ENCODE measurements at regions not wholly inside any gene's neighbourhood (a gene's known extent, or its start where the extent isn't known, plus 50 kb on each side); places are given as distances from the start of the nearest gene placed in this dataset.
A peak's percentile ranks its signal among the peaks of the same experiment; 100 is the strongest.

DNA sequence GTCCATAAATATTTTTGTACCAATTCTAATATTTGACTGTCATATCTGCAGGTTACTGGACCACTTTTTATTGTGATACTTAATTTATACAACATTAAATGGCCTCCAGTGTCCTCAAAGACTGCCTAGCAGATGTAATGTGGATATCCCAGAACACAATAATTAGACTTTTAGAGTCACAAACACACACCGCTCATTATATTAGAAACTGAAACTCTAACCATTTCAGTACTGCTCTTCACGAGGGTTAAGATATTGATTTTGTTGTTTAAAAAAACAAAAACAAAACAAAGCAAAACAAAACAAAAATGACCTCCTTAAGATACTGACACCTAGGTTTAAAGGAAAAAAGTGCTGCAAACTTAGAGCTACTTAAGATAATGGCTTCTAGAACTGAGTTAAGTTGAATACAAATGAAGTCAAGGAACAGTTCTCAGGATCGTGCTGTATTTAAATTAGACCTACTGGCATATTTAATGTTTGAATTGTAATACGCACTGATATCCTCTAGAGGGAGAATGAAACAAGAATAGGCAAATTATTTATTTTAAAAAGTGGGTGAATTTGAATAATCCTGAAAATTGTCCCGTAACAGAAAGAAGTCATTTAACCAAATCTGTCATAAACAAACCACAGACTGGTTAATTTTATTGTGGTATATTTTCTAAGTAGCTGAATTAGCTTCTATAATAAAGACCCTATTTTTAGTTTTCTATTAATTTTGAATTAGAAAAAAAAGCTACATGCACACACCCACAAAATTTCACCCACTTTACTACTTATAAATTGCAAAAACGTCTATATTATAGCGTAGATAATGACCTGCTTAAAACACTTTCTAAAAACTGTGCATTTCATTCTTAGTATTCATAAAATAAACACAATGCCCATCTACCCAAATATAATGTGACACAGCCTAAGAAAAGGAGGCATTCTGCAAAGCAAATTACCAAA lies 395.2 kb upstream of the DCN start:
- no peaks in the 10 kb centered on the region for H3K27me3 ChIP-seq
- ATAC-seq = peak in 2 of 4 donors; percentile 45 to 50
- peak overlapping the region in 3 of 12 donors; percentile 10 to 45 (median 35) for H3K27ac ChIP-seq
- 23 to 31% (median 25%) methylated on average over 7 of the region's 7 CpGs for WGBS, 4 donors
- H3K4me1 ChIP-seq = peaks cover 0 to 15% (median 7%) of the 10 kb centered on the region in 12 donors
- H3K36me3 ChIP-seq = no peaks in the 10 kb centered on the region
- TF ChIP-seq POLR2A (IDR thresholded peaks at IDR 0.05) = no peak
- TF ChIP-seq, protein P1, sequence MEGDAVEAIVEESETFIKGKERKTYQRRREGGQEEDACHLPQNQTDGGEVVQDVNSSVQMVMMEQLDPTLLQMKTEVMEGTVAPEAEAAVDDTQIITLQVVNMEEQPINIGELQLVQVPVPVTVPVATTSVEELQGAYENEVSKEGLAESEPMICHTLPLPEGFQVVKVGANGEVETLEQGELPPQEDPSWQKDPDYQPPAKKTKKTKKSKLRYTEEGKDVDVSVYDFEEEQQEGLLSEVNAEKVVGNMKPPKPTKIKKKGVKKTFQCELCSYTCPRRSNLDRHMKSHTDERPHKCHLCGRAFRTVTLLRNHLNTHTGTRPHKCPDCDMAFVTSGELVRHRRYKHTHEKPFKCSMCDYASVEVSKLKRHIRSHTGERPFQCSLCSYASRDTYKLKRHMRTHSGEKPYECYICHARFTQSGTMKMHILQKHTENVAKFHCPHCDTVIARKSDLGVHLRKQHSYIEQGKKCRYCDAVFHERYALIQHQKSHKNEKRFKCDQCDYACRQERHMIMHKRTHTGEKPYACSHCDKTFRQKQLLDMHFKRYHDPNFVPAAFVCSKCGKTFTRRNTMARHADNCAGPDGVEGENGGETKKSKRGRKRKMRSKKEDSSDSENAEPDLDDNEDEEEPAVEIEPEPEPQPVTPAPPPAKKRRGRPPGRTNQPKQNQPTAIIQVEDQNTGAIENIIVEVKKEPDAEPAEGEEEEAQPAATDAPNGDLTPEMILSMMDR (IDR thresholded peaks at IDR 0.05) = peak; percentile 62 to 82 (median 72)
- DNase-seq = no peak
- H3K4me3 ChIP-seq = peak overlapping the region in 9 of 12 donors; percentile 17 to 37 (median 26)
- H3K9me3 ChIP-seq = no peaks in the 10 kb centered on the region
- intact Hi-C loops (cut with DNase I) = loop anchor here in 7 of 10 donors (2.0 to 10.0 kb wide), 12 partner anchors 193 to 997 kb away; partner anchors contain the start of gene BTG1 (in 2 of the 7)

DNA sequence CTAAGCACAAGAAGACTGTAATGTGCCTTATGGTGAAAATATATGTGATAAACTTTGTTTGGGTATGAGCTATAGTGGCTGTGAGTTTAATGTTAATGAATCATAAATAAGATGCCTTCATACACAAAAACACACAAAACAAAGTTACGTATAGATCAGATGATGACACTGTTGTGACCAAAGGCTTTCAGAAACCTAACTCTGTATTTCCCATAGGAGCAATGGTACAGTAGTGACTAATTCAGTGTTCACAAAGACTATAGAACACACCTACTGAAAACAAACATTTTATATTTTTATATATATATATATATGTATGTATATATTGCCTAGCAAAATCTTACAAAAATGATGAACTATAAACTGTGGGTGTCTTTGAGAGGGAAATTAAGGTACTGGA lies 393.8 kb upstream of the DCN start:
- TF ChIP-seq, protein P1 (IDR thresholded peaks at IDR 0.05) = no peak
- TF ChIP-seq POLR2A (IDR thresholded peaks at IDR 0.05) = no peak
- H3K27me3 ChIP-seq = no peaks in the 10 kb centered on the region
- no peaks in the 10 kb centered on the region for H3K36me3 ChIP-seq
- peaks cover 0 to 15% (median 7%) of the 10 kb centered on the region in 12 donors for H3K4me1 ChIP-seq
- intact Hi-C loops (cut with DNase I) = loop anchor here in 7 of 10 donors (2.0 to 10.0 kb wide), 10 partner anchors 192 to 998 kb away; partner anchors contain the start of gene BTG1 (in 2 of the 7)
- no peak overlapping the region for H3K27ac ChIP-seq
- ATAC-seq (no peak), DNase-seq (no peak)
- WGBS, 4 donors = 90 to 100% (median 95%) methylated on average over 1 of the region's 1 CpG
- no peak overlapping the region for H3K4me3 ChIP-seq
- no peaks in the 10 kb centered on the region for H3K9me3 ChIP-seq

DNA sequence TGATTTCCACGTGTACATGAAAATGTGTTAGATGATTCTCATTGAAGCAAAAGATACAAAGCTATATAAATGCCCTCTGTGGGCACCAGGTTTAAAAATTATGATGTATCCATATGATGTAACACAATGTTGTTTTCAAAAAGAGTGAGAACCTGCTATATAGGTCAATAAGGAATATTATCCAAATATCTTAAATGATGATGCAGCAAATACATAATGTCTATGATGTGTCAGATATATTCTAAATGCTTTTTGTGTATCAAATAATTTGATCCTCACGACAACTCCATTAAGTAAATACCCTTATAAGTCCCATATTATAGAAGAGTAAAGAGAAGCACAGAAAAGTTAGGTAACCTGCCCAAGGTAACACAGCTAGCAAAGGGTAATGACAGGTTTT lies 393.0 kb upstream of the DCN start:
- WGBS, 4 donors = 91 to 99% (median 94%) methylated on average over 2 of the region's 2 CpGs
- no peaks in the 10 kb centered on the region for H3K9me3 ChIP-seq
- H3K4me1 ChIP-seq = peaks cover 0 to 15% (median 7%) of the 10 kb centered on the region in 12 donors
- no peaks in the 10 kb centered on the region for H3K36me3 ChIP-seq
- H3K4me3 ChIP-seq = no peak overlapping the region
- ATAC-seq = no peak
- no peak for DNase-seq
- TF ChIP-seq, protein P1 (IDR thresholded peaks at IDR 0.05) = no peak
- no peak for TF ChIP-seq POLR2A (IDR thresholded peaks at IDR 0.05)
- intact Hi-C loops (cut with DNase I) = loop anchor here in 7 of 10 donors (2.0 to 10.0 kb wide), 10 partner anchors 191 to 999 kb away; partner anchors contain the start of gene BTG1 (in 2 of the 7)
- H3K27ac ChIP-seq = no peak overlapping the region
- H3K27me3 ChIP-seq = no peaks in the 10 kb centered on the region

DNA sequence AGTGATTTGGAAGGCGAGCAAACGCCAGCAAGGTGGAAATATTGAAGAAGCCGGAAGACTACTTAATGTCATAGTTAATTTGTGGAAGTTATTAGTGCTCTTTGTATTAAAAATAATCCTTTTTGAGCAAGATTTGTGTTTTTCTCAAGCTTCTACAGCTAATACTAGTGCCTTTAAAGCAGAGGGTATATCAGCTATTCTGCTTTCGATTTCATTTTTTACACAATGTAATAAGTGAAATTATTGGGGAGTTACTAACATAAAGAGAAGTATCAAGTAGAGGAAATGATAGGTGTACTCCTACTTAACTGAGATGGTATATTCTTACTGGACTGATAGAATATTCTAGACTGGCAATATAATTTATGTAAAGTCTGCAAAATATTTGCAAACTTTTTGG lies 392.4 kb upstream of the DCN start:
- Histone ChIP-seq H3K27me3 (no peaks in the 10 kb centered on the region), H3K9me3 (no peaks in the 10 kb centered on the region), H3K4me1 (peaks cover 0 to 15% (median 7%) of the 10 kb centered on the region in 12 donors), H3K27ac (no peak overlapping the region), H3K4me3 (peak overlapping the region in 5 of 12 donors; percentile 5 to 34 (median 24)), H3K36me3 (no peaks in the 10 kb centered on the region)
- no peak for TF ChIP-seq POLR2A (IDR thresholded peaks at IDR 0.05)
- TF ChIP-seq, protein P1 (IDR thresholded peaks at IDR 0.05) = no peak
- WGBS, 4 donors = 73 to 86% (median 82%) methylated on average over 4 of the region's 4 CpGs
- ATAC-seq (no peak), DNase-seq (no peak)
- intact Hi-C loops (cut with DNase I) = loop anchor here in 7 of 10 donors (5.0 to 10.0 kb wide), 9 partner anchors 190 to 1000 kb away; partner anchors contain the start of gene BTG1 (in 1 of the 7)

All from heart left ventricle (tissue), 16 donors.